ENCODE measurements at regions not wholly inside any gene's neighbourhood (a gene's known extent, or its start where the extent isn't known, plus 50 kb on each side); places are given as distances from the start of the nearest gene placed in this dataset.
"Not testable (repeated sequence)": the region's sequence is repeated elsewhere in the genome, so short reads cannot be mapped to it uniquely, and the experiment has no call there.

- in situ Hi-C loops (cut with MboI; ENCODE audit: low pct_unique_long_range_greater_than_20kb, low sequenced_read_pairs, unreplicated experiment) = no loop called here
- DNase-seq (ENCODE audit: low spot score) = no peak
- TF ChIP-seq CTCF (IDR thresholded peaks at IDR 0.05; ENCODE audit: extremely low read depth, insufficient read depth, missing control alignments) = no peak
Measured at GRCh38 chr3:152644478-152644877, 190.5 kb upstream of the P2RY1 start.

- no peak for DNase-seq (ENCODE audit: low spot score)
- in situ Hi-C loops (cut with MboI; ENCODE audit: low pct_unique_long_range_greater_than_20kb, low sequenced_read_pairs, unreplicated experiment) = no loop called here
- no peak for TF ChIP-seq CTCF (IDR thresholded peaks at IDR 0.05; ENCODE audit: extremely low read depth, insufficient read depth, missing control alignments)
Measured at GRCh38 chr3:152646004-152646403, 188.9 kb upstream of the P2RY1 start.

- in situ Hi-C loops (cut with MboI; ENCODE audit: low pct_unique_long_range_greater_than_20kb, low sequenced_read_pairs, unreplicated experiment) = no loop called here
- DNase-seq (ENCODE audit: low spot score) = no peak
- no peak for TF ChIP-seq CTCF (IDR thresholded peaks at IDR 0.05; ENCODE audit: extremely low read depth, insufficient read depth, missing control alignments)
Measured at GRCh38 chr3:152650177-152650576, 184.8 kb upstream of the P2RY1 start.

GRCh38 chr3:152650923-152651322 is 184.0 kb upstream of the P2RY1 start:
- DNase-seq (ENCODE audit: low spot score); in situ Hi-C loops (cut with MboI; ENCODE audit: low pct_unique_long_range_greater_than_20kb, low sequenced_read_pairs, unreplicated experiment): not testable (repeated sequence)

- no peak for TF ChIP-seq CTCF (IDR thresholded peaks at IDR 0.05; ENCODE audit: extremely low read depth, insufficient read depth, missing control alignments)
- DNase-seq (ENCODE audit: low spot score) = no peak
- in situ Hi-C loops (cut with MboI; ENCODE audit: low pct_unique_long_range_greater_than_20kb, low sequenced_read_pairs, unreplicated experiment) = no loop called here
Measured at GRCh38 chr3:152656214-152656971, 178.5 kb upstream of the P2RY1 start.

DNA sequence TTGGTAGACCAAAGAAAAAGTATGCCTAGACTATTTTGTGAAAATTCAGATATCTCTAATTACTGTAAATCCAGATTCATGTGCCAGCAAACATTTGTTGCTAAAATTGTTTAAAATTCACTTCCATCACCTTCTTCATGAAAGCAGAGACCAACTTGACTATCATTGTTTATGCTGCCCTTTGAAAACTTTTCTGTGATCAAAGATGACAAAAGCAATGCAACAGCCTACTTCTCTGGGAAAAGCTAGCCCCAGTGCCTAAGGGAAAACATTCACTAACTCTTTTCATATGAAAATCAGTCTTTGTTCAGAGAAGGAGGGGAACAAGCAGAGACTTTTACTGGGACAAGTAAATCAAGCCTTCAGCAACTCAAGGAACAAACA is 178.0 kb upstream of the P2RY1 start:
- DNase-seq (ENCODE audit: low spot score) = no peak
- in situ Hi-C loops (cut with MboI; ENCODE audit: low pct_unique_long_range_greater_than_20kb, low sequenced_read_pairs, unreplicated experiment) = no loop called here
- no peak for TF ChIP-seq CTCF (IDR thresholded peaks at IDR 0.05; ENCODE audit: extremely low read depth, insufficient read depth, missing control alignments)

DNA sequence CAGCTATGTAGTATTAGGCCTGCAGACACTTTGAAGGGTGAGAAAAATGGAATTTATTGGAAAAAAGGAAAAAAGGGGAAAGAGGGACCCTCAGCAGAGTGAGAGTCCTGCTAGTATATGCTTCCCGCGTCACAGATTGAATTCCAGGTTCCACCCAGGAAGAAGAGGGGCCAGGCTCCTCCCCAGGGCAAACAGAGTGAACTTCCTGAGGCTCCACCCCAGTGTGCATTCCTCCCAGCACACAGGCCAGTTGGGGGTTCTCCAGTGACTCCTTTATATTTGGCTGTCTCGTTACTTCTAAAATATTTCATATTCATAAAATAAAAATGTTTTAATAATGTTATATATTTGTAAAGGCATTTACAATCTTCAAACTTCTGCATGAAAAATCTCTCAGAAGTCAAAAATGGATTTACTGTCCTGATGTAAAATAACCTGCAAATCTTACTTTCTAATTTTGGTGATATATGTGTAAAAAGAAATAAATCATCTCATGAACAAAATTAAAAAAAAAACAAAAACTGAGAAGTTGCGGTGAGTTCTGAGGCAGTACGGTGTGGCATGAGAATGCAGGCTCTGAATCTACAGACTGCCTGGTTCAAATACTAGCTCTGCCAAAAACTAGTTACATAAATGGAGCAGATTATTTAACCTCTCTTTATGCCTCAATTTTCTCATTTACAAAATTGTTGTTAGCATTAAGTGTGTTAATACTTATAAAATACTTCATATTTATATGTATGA is 175.8 kb upstream of the P2RY1 start:
- in situ Hi-C loops (cut with MboI; ENCODE audit: low pct_unique_long_range_greater_than_20kb, low sequenced_read_pairs, unreplicated experiment) = no loop called here
- no peak for DNase-seq (ENCODE audit: low spot score)
- TF ChIP-seq CTCF (IDR thresholded peaks at IDR 0.05; ENCODE audit: extremely low read depth, insufficient read depth, missing control alignments) = no peak
